ENCODE measurements at regions not wholly inside any gene's neighbourhood (a gene's known extent, or its start where the extent isn't known, plus 50 kb on each side); places are given as distances from the start of the nearest gene placed in this dataset.
"Not testable (repeated sequence)": the region's sequence is repeated elsewhere in the genome, so short reads cannot be mapped to it uniquely, and the experiment has no call there.

- in situ Hi-C loops (cut with MboI; ENCODE audit: low sequenced_read_pairs): no loop called here
Measured at GRCh38 chr2:234203135-234203984, 152.9 kb downstream of the SPP2 start.

GRCh38 chr2:234202601-234203000, 152.1 kb downstream of the SPP2 start:
- in situ Hi-C loops (cut with MboI; ENCODE audit: low sequenced_read_pairs): no loop called here

GRCh38 chr2:234199996-234200395, 149.5 kb downstream of the SPP2 start:
- in situ Hi-C loops (cut with MboI; ENCODE audit: low sequenced_read_pairs): no loop called here

GRCh38 chr2:234198976-234199375, 148.5 kb downstream of the SPP2 start:
- in situ Hi-C loops (cut with MboI; ENCODE audit: low sequenced_read_pairs): no loop called here

GRCh38 chr2:234195516-234195915, 145.0 kb downstream of the SPP2 start:
- in situ Hi-C loops (cut with MboI; ENCODE audit: low sequenced_read_pairs): no loop called here

GRCh38 chr2:234193977-234194563, 143.6 kb downstream of the SPP2 start:
- in situ Hi-C loops (cut with MboI; ENCODE audit: low sequenced_read_pairs): no loop called here

- in situ Hi-C loops (cut with MboI; ENCODE audit: low sequenced_read_pairs): no loop called here
Measured at GRCh38 chr2:234191819-234192407, 141.4 kb downstream of the SPP2 start.

GRCh38 chr2:234189786-234190300, 139.3 kb downstream of the SPP2 start:
- in situ Hi-C loops (cut with MboI; ENCODE audit: low sequenced_read_pairs): no loop called here

GRCh38 chr2:234189230-234189629, 138.7 kb downstream of the SPP2 start:
- in situ Hi-C loops (cut with MboI; ENCODE audit: low sequenced_read_pairs): no loop called here

GRCh38 chr2:234187646-234188174, 137.2 kb downstream of the SPP2 start:
- in situ Hi-C loops (cut with MboI; ENCODE audit: low sequenced_read_pairs): no loop called here

GRCh38 chr2:234181121-234181520, 130.6 kb downstream of the SPP2 start:
- in situ Hi-C loops (cut with MboI; ENCODE audit: low sequenced_read_pairs): no loop called here

- in situ Hi-C loops (cut with MboI; ENCODE audit: low sequenced_read_pairs): no loop called here
Measured at GRCh38 chr2:234179031-234179363, 128.5 kb downstream of the SPP2 start.

GRCh38 chr2:234178330-234179030, 128.0 kb downstream of the SPP2 start:
- in situ Hi-C loops (cut with MboI; ENCODE audit: low sequenced_read_pairs): no loop called here

GRCh38 chr2:234175649-234176048, 125.1 kb downstream of the SPP2 start:
- in situ Hi-C loops (cut with MboI; ENCODE audit: low sequenced_read_pairs): no loop called here

GRCh38 chr2:234174742-234175141, 124.2 kb downstream of the SPP2 start:
- in situ Hi-C loops (cut with MboI; ENCODE audit: low sequenced_read_pairs): no loop called here

- in situ Hi-C loops (cut with MboI; ENCODE audit: low sequenced_read_pairs): no loop called here
Measured at GRCh38 chr2:234172532-234172931, 122.0 kb downstream of the SPP2 start.

- in situ Hi-C loops (cut with MboI; ENCODE audit: low sequenced_read_pairs): no loop called here
Measured at GRCh38 chr2:234172066-234172465, 121.6 kb downstream of the SPP2 start.

- in situ Hi-C loops (cut with MboI; ENCODE audit: low sequenced_read_pairs): no loop called here
Measured at GRCh38 chr2:234171666-234172065, 121.2 kb downstream of the SPP2 start.

GRCh38 chr2:234169674-234170073, 119.2 kb downstream of the SPP2 start:
- in situ Hi-C loops (cut with MboI; ENCODE audit: low sequenced_read_pairs): no loop called here

- in situ Hi-C loops (cut with MboI; ENCODE audit: low sequenced_read_pairs): not testable (repeated sequence)
Measured at GRCh38 chr2:234168605-234169570, 118.4 kb downstream of the SPP2 start.

Data from HL-60/S4 treated with phorbol 12-myristate 13-acetate at 8.2 ng/mL for 4 days and 3 days (cell line).